Hepatocyte (in vitro differentiated cells): ENCODE measurements at regions not wholly inside any gene's neighbourhood (a gene's known extent, or its start where the extent isn't known, plus 50 kb on each side); places are given as distances from the start of the nearest gene placed in this dataset.

Experiments
- EZH2 ChIP-seq: fragments of 200-600 bp; sonication (generic); IDR thresholded peaks from 2 replicates; pipeline ENCODE4 v1.6.1; 2016; ENCODE audit warnings: antibody characterized with exemption, mild to moderate bottlenecking, borderline replicate concordance
- EZH2phosphoT487 ChIP-seq: fragments of 200-600 bp; sonication (generic); IDR thresholded peaks from one replicate; pipeline ENCODE4 v1.6.1; 2018; ENCODE audit warnings: antibody characterized with exemption, mild to moderate bottlenecking, low read depth, moderate library complexity; ENCODE audit not compliant: unreplicated experiment, severe bottlenecking
- TF ChIP-seq, protein P1 (sequence below): fragments of 200-600 bp; sonication (generic); IDR thresholded peaks from 2 replicates; pipeline ENCODE4 v1.5.1; 2016; ENCODE audit warnings: antibody characterized with exemption, mild to moderate bottlenecking; ENCODE audit not compliant: poor library complexity

- TF ChIP-seq, protein P1, sequence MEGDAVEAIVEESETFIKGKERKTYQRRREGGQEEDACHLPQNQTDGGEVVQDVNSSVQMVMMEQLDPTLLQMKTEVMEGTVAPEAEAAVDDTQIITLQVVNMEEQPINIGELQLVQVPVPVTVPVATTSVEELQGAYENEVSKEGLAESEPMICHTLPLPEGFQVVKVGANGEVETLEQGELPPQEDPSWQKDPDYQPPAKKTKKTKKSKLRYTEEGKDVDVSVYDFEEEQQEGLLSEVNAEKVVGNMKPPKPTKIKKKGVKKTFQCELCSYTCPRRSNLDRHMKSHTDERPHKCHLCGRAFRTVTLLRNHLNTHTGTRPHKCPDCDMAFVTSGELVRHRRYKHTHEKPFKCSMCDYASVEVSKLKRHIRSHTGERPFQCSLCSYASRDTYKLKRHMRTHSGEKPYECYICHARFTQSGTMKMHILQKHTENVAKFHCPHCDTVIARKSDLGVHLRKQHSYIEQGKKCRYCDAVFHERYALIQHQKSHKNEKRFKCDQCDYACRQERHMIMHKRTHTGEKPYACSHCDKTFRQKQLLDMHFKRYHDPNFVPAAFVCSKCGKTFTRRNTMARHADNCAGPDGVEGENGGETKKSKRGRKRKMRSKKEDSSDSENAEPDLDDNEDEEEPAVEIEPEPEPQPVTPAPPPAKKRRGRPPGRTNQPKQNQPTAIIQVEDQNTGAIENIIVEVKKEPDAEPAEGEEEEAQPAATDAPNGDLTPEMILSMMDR = no peak
- TF ChIP-seq EZH2 (no peak), EZH2phosphoT487 (no peak)
These were observed 334.8 kb upstream of the LARGE1 start for GRCh38 chr22:34255042-34255441.
